GM18951 (cell line): ENCODE measurements at regions not wholly inside any gene's neighbourhood (a gene's known extent, or its start where the extent isn't known, plus 50 kb on each side); places are given as distances from the start of the nearest gene placed in this dataset.

Experiments
- POLR2A ChIP-seq: IDR thresholded peaks from 4 replicates; pipeline ENCODE4 v1.6.1; 2011; ENCODE audit warnings: mild to moderate bottlenecking; ENCODE audit not compliant: insufficient read length, insufficient read depth; ENCODE audit errors: extremely low read depth
- in situ Hi-C: fragments of 300-500 bp; cut with MboI; formaldehyde crosslinking; loops from one replicate; pipeline ENCODE4 v1.12.0; 2022; ENCODE audit warnings: low sequenced_read_pairs, mixed read lengths, inconsistent platforms; ENCODE audit not compliant: unreplicated experiment

- TF ChIP-seq POLR2A: no peak
- in situ Hi-C loops: no loop called here
Measured at GRCh38 chr18:65516209-65516608, 234.6 kb upstream of the CDH7 start.

GRCh38 chr18:65498605-65499004 is 252.2 kb upstream of the CDH7 start:
- in situ Hi-C loops: no loop called here

GRCh38 chr18:65487569-65487968 is 263.2 kb upstream of the CDH7 start:
- no peak for TF ChIP-seq POLR2A
- in situ Hi-C loops: no loop called here

More at GRCh38 chr18:65498605-65499004, 252.2 kb upstream of the CDH7 start:
- no peak for TF ChIP-seq POLR2A

GRCh38 chr18:65477455-65477854 is 273.4 kb upstream of the CDH7 start:
- no peak for TF ChIP-seq POLR2A
- in situ Hi-C loops: no loop called here

- no peak for TF ChIP-seq POLR2A
- in situ Hi-C loops: no loop called here
Measured at GRCh38 chr18:65468881-65469280, 281.9 kb upstream of the CDH7 start.

- TF ChIP-seq POLR2A: no peak
- in situ Hi-C loops: no loop called here
Measured at GRCh38 chr18:65464361-65464760, 286.5 kb upstream of the CDH7 start.

- in situ Hi-C loops: no loop called here
- TF ChIP-seq POLR2A: no peak
Measured at GRCh38 chr18:65459741-65460140, 291.1 kb upstream of the CDH7 start.

- in situ Hi-C loops: no loop called here
- no peak for TF ChIP-seq POLR2A
Measured at GRCh38 chr18:65458871-65459270, 291.9 kb upstream of the CDH7 start.

- in situ Hi-C loops: no loop called here
- no peak for TF ChIP-seq POLR2A
Measured at GRCh38 chr18:65439188-65439587, 311.6 kb upstream of the CDH7 start.

GRCh38 chr18:65436430-65436829 is 314.4 kb upstream of the CDH7 start:
- TF ChIP-seq POLR2A: no peak
- in situ Hi-C loops: no loop called here

- in situ Hi-C loops: no loop called here
- TF ChIP-seq POLR2A: no peak
Measured at GRCh38 chr18:65435534-65435933, 315.3 kb upstream of the CDH7 start.

- in situ Hi-C loops: no loop called here
- TF ChIP-seq POLR2A: no peak
Measured at GRCh38 chr18:65429601-65430000, 321.2 kb upstream of the CDH7 start.

- in situ Hi-C loops: no loop called here
- no peak for TF ChIP-seq POLR2A
Measured at GRCh38 chr18:65425366-65425765, 325.4 kb upstream of the CDH7 start.

GRCh38 chr18:65423776-65424175 is 327.0 kb upstream of the CDH7 start:
- TF ChIP-seq POLR2A: no peak
- in situ Hi-C loops: no loop called here

GRCh38 chr18:65422544-65423136 is 328.2 kb upstream of the CDH7 start:
- TF ChIP-seq POLR2A: no peak
- in situ Hi-C loops: no loop called here
